ENCODE measurements at regions not wholly inside any gene's neighbourhood (a gene's known extent, or its start where the extent isn't known, plus 50 kb on each side); places are given as distances from the start of the nearest gene placed in this dataset.
"Not testable (repeated sequence)": the region's sequence is repeated elsewhere in the genome, so short reads cannot be mapped to it uniquely, and the experiment has no call there.

DNA sequence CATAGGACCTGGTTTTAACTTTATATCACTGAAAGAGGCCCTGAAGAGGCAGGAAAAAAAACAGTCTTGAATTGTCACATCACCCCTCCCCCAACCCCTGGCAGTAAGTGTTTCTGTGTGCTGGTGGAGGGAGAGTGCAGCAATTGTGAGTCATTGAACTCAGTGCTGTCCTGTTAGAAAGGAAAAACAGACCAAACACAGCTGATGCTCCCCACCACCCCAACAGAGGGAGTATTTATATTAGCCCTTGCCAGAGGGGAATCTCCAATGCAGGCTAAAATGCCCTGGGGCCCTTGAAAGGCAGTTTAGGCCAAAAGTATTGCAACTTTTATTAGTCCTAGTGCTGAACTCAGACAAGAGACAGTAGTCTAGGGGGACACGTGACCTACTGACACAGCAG, 197.8 kb upstream of the AGTR2 start:
- DNase-seq, result no peak

- no peak for DNase-seq
Measured at GRCh38 chrX:115978068-115978467, 192.5 kb upstream of the AGTR2 start.

DNA sequence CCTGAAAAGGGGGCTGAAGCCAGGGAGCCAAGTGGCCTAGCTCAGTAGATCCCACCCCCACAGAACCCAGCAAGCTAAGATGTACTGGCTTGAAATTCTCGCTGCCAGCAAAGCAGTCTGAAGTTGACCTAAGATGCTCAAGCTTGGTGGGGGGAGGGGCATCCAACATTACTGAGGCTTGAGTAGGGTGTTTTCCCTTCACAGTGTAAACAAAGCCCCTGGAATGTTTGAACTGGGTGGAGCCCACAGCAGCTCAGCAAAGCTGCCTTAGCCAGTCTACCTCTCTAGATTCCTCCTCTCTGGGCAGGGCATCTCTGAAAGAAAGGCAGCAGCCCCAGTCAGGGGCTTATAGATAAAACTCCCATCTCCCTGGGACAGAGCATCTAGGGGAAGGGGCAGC, 187.4 kb upstream of the AGTR2 start:
- not testable (repeated sequence) for DNase-seq

DNA sequence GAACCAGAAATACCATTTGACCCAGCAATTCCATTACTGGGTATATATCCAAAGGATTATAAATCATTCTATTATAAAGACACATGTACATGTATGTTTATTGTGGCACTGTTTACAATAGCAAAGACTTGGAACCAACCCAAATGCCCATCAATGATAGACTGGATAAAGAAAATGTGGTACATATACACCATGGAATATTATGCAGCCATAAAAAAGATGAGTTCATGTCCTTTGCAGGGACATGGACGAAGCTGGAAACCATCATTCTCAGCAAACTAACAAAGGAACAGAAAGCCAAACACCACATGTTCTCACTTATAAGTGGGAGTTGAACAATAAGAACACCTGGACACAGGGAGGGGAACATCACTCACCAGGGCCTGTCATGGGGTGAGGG, 183.1 kb upstream of the AGTR2 start:
- not testable (repeated sequence) for DNase-seq

GRCh38 chrX:115988825-115989224, 181.7 kb upstream of the AGTR2 start:
- peak; percentile 7 for DNase-seq

DNA sequence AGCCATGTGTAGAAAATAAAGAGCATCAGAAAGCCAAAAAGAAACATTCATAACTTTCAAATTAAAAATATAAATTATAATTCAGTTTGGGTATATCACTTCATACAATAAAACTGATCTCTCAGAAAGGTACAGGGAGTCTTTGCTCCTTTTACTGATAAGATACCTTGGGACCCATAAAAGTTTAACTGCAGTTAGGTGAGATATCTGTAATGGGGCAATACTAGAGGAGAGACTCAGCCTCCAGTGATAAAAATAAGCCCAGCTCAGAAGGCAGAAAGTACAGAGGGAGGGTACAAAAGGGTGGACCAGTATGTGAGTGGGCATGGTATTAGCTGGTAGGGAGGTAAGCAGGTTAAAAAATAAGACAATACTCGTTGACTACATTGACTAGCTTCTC, 180.9 kb upstream of the AGTR2 start:
- DNase-seq, result no peak

- no peak for DNase-seq
Measured at GRCh38 chrX:116009346-116009745, 161.2 kb upstream of the AGTR2 start.

DNA sequence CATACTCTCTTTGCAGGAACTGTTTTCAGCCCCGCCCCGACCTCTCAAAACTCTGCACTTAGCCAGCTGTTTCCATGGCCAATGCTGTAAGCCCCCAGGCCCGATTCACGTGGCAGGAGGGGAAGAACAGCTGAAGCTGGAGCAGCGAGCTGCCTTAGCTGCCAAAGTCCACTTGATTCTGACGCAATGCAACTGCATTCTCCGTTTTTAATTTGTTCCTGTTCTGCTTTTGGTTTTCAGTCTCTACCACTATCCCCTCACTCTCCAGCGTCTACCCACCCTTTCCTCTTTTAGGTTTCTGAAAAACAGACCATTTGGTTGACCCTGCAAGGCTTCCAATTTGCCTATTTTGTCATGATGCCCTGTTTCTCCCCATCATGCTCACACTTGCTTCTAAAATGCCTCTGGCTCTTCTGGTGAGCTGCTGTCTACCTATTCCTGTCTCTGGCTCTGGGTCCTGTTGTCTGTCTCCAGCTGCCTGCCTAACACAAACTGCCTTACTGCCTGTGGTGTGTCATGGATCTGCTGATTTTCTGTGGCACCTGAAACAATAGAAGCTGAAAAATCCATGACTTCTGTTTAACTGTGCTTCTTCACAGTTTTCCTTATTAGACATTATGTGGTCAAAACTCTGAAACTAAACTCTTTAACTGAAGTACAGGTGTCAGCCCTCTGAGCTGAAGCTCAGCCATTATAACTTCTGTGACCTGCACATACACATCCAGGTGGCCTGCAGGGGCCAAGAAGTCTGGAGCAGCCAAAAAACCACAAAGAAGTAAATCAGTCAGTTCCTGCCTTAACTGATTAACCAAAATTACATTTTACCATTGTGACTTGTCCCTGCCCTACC, 160.5 kb upstream of the AGTR2 start:
- DNase-seq, result no peak

DNA sequence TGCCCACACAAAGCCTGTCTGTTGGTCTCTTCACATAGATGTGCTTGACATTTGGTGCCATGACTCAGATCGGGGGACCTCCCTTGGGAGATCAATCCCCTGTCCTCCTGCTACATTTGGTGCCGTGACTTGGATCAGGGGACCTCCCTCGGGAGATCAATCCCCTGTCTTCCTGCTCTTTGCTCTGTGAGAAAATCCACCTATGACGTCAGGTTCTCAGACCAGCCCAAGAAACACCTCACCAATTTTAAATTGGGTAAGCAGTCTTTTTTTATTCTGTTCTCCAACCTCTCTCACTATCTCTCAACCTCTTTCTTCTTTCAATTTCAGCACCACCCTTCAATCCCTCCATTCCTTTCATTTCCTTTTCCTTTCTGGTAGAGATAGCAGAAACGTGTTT, 159.6 kb upstream of the AGTR2 start:
- no peak for DNase-seq

DNA sequence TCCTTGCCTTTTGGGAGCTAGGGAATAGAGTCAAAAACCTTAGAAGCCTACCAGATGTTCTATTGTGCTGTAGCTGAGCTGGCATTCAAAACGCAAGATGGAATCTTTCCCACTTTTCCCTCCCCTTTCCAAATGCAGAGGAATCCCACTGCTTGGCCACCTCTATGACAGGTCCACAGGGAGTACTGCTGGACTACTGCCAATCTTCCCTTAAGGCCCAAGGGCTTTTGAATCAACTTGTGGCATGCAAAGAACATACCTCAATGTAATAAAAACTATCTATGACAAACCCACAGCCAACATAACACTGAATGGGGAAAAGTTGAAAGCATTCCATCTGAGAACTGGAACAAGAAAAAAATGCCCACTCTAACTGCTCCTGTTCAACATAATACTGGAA, 139.2 kb upstream of the AGTR2 start:
- no peak for DNase-seq

Measured in COR-L47 (cell line).